ENCODE measurements at regions not wholly inside any gene's neighbourhood (a gene's known extent, or its start where the extent isn't known, plus 50 kb on each side); places are given as distances from the start of the nearest gene placed in this dataset.
"Not testable (repeated sequence)": the region's sequence is repeated elsewhere in the genome, so short reads cannot be mapped to it uniquely, and the experiment has no call there.

DNA sequence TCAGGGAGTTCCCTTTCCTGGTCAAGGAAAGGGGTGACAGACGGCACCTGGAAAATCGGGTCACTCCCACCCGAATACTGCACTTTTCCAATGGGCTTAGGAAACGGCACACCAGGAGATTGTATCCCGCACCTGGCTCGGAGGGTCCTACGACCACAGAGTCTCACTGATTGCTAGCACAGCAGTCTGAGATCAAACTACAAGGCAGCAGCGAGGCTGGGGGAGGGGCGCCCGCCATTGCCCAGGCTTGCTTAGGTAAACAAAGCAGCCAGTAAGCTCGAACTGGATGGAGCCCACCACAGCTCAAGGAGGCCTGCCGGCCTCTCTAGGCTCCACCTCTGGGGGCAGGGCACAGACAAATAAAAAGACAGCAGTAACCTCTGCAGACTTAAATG lies 389.7 kb downstream of the SRGAP2C start:
- DNase-seq: not testable (repeated sequence)

DNA sequence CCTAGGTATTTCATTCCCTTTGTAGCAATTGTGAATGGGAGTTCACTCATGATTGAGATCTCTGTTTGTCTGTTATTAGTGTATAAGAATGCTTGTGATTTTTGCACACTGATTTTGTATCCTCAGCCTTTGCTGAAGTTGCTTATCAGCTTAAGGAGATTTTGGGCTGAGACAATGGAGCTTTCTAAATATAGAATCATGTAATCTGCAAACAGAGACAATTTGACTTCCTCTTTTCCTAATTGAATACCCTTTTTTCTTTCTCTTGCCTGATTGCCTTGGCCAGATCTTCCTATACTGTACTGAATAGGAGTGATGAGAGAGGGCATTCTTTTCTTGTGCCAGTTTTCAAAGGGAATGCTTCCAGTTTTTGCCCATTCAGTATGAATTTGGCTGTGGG lies 398.1 kb downstream of the SRGAP2C start:
- DNase-seq: not testable (repeated sequence)

DNA sequence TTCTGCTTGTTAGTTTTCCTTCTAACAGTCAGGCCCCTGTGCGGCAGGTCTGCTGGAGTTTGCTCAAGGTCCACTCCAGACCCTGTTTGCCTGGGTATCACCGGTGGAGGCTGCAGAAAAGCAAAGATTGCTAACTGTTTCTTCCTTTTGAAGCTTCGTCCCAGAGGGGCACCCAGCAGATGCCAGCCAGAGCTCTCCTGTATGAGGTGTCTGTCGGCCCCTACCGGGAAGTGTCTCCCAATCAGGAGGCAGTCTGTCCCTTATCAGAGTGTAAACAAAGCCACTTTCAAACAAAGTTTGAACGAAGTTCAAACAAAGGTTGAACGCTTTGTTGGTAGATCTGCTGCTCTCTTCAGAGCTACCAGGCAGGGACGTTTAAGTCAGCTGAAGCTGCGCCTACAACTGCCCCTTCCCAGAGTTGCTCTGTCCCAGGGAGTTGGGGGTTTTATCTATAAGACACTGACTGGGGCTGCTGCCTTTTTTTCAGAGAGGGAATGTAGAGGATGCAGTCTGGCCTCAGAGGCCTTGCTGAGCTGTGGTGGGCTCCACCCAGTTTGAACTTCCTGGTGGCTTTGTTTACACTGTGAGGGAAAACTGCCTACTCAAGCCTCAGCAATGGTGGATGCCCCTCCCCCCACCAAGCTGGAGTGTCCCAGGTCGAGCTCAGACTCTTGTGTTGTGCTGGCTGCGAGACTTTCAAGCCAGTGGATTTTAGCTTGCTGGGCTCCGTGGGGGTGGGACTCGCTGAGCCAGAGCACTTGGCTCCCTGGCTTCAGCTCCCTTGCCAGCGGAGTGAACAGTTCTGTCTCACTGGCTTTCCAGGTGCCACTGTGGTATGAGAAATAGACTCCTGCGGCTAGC lies 401.8 kb downstream of the SRGAP2C start:
- no peak for DNase-seq

DNA sequence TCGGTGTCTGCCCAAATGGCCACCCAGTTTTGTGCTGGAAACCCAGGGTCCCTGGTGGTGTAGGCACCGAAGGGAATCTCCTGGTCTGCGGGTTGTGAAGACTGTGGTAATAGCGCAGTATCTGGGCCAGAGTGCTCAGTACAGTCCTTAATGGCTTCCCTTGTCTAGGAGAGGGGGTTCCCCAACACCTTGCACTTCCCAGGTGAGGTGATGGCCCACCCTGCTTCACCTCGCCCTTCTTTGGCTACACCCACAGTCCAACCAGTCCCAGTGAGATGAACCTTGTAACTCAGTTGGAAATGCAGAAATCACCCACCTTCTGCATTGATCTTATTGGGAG lies 402.4 kb downstream of the SRGAP2C start:
- no peak for DNase-seq

DNA sequence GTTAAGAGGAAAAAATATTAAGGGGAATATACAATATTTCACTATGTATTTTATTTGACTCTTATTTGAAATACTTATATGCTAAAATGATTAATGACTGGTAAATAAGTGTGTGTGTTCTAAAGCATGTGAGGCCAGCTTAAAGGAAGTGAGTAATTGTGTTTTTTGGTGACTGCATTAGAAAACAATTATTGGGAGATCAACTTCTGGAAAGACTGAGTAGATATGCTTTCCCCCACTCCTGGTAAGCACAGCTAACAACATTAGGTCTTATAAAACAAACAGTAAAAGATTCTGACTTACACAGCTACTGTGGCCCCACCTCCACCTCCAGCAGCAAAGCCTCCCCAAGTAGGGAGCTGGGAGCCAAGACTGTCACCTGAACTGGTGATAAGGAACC lies 403.0 kb downstream of the SRGAP2C start:
- no peak for DNase-seq

DNA sequence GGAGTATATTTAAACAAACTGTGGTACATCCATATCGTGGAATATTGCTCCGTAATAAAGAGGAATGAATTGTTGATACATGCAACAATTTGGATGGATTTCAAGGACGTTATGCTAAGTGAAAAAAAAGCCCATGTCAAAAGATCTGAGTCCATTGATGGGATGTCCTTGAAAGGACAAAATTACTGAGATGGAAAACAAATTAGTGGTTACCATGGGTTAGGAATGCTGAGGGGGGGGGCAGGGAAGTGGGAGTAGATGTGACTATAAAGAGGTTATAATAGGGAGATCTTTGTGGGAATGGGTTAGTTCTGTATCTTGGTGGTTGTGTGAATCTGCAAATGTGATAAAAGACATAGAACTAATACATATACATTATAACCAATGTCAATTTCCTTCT lies 409.3 kb downstream of the SRGAP2C start:
- no peak for DNase-seq

DNA sequence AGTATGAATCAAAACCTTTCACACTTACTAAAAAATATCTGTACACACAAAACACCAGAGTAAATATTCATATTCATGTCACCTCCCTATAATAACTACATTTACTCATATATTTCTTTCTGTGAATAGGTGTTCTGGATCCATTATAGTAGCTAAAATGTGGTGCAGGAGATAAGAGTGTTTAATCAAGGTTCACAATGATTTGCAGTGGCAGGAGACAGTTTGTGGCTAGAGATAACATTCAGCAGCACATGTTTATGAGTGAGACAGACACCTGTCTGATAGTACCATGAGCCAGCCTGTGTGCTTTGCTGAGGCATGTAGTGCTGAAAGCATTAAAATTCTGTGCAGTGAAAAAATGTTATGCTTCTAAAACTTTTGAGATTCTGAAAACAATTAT lies 410.3 kb downstream of the SRGAP2C start:
- DNase-seq: no peak

DNA sequence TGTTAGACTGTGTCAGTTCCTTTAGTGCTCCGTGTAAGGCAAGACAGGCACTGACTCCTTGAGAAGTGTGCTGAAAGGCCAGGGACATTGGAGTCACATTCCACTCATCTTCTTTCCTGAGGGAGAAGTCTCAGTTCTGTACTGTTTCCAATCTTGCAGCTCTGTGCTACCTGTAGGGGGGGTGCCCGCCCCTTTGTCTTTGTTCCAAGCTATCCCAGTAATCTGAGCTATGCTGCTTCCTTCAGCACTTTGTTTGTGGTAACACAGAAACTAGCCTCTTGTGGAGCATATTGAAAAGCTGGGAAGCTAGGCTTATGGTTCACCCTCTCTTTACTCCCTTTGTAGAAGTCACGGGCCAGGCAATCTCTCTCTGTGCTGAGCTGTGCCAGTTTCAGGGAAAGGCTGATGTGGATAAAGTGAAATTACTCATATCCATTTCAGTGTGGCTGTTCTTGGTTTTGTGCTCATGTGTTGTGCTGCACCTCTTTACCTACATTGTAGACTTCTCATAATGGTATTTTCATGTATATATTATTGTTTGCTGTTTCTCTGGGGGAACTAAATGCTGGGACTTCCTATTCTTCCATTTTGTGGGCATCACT lies 420.2 kb downstream of the SRGAP2C start:
- not testable (repeated sequence) for DNase-seq

DNA sequence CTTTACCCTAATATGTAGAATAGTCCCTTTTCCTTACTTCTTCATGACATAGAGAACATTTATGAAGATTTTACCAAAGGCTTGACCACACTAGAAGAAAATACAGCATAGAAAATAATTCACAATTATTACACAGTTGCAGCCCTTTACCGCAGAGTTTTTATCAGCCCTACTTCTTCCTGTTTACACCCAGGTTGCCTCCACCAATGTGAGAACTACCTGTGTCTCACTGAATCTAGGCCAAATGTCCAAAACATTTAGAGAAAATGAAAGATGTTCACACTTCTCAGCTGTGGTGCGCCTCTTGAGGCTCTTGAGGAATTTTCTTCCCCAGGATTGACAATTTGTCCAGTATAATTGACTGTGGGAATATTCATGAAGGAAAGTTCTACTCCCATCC lies 422.7 kb downstream of the SRGAP2C start:
- DNase-seq: not testable (repeated sequence)

All from NCI-H1048 (cell line).